ENCODE measurements at regions not wholly inside any gene's neighbourhood (a gene's known extent, or its start where the extent isn't known, plus 50 kb on each side); places are given as distances from the start of the nearest gene placed in this dataset.

DNA sequence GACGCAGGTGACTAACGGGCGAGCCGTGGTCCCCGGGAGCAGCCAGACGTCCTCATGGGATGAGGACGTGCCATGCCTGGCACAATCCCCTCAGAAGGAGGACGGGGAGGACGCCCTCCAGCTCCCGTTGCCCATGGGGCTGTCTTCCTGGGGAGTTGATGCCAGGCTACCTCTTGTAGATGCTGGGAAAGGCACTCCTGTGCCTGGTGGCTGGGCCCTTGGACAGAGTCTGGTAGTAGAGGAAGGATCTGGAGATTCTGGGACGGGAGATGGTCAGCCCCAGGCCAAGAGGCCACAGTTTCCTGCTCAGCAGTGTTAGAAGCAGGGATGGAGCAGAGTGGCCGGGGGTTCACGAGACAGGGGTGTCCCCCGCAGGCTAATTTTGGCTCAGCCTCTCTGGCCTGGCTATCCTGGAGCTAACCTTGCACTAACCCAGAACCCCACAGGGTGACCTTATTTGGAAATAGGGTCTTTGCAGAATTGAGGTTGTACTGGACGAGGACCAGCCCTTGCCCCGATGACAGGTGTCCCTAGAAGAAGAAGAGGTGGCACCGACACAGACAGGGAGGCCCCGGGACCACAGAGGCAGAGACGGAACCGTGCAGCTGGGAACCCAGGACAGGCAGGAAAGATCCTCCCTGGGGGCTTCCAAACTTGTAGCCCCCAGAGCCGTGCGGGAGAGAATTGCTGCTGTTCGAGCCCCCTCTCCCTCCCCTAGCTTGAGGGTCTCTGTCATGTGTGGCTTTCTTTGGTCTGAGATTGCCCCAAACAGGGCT is 50.1 kb upstream of the ADRA2C start:
- DNase-seq, result peak; percentile 13
- intact Hi-C loops (cut with DNase I), result no loop called here
- no peak for ATAC-seq (ENCODE audit: poor library complexity)

DNA sequence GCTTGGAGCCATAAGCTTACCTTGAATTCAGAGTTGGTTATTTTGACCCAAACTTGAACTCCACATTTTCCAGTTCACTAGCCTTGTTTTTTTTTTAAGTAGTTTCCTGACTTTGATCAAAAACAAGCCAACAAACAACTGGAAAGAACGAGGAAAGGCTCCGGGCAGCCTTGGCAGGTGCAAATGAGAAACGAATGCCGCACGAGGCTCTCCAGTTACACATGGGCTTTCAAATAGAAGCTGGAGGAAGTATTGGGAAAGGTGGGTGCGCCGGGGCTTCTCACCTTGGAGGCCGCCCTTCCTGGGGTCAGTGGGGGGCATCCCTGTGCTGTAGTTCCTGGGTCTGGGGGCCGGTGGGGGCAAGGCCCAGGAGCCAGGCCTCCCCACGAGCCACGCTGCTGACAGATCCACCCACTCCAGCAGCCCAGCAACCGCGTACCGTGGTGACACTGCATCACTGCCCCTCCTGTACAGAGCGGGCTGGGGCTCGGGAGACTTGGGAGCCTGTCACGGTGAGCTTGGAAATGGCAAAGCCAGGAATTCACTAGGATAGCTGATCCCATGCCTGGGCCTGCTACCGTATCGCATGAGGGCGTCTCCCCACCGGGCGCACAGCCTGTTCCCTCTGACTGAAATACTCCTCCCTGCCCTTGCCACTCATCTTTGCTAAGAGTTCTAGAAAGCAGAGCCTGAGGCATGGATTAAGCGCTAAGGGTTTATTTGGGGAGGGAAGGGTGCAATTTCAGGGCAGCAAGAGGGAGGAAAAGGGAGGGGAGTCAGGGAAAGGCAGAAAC is 50.9 kb upstream of the ADRA2C start:
- peak; percentile 11 for DNase-seq
- intact Hi-C loops (cut with DNase I), result no loop called here
- no peak for ATAC-seq (ENCODE audit: poor library complexity)

DNA sequence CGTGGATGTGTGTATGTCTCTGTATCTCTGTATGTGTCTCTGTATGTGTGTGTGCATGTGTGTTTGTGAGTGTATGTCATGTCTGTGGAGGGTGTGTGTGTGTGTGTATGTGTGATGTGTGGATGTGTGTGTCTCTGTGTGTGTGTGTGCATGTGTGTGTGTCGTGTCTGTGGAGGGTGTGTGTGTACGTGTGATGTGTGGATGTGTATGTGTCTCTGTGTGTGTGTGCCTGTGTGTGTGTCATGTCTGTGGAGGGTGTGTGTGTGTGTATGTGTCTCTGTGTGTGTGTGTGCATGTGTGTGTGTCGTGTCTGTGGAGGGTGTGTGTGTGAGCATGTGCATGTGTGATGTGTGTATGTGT is 51.6 kb upstream of the ADRA2C start:
- DNase-seq (peak; percentile 6), ATAC-seq (ENCODE audit: poor library complexity) (no peak)
- intact Hi-C loops (cut with DNase I), result no loop called here

DNA sequence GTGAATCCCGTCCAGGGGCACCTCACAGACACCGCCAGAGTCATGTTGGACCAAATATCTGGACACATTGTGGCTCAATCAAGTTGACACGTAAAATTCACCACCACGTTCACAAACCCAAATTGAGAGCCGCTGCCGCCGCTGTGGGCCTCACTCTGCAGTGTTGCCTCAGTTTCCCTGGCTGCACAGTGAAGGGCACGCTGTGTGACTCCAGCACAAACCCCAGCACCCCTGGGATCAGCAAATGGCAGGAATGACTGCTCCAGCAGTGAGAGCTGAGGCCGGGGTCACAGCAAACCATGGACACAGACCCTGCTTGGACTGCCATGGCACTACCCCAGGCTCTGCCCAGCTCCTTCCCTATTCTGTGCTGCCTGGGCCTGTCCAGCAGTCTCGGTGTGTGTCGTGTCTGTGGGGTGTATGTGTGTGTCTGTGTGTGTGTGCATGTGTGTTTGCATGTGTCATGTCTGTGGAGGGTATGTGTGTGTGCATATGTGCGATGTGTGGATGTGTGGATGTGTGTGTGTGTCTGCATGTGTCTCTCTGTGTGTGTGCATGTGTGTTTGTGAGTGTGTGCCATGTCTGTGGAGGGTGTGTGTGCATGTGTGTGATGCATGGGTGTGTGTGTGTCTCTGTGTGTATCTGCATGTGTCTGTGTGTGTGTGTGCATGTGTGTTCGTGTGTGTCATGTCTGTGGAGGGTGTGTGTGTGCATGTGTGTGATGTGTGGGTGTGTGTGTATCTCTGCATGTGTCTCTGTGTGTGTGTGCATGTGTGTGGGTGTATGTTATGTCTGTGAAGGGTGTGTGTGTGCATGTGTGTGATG is 52.2 kb upstream of the ADRA2C start:
- no peak for ATAC-seq (ENCODE audit: poor library complexity)
- intact Hi-C loops (cut with DNase I), result no loop called here
- peak; percentile 17 for DNase-seq

DNA sequence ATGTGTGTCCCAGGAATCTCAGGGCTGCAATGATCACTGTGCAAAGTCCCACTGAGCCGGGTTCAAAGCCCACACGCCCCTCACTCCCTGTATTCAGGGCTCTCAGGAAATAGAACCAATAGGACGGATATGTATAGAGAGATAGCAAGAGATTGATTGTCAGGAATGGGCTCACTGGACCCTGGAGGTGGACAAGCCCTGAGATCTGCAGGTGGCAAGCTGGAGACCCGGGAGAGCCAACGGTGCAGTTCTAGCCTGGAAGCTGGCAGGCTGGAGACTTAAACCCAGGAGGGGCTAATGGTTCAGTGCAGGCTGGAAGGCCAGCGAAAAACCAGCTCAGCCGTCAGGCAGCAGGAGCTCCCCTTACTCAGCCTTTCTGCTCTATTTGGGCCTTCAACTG is 52.8 kb upstream of the ADRA2C start:
- intact Hi-C loops (cut with DNase I), result no loop called here
- DNase-seq (no peak), ATAC-seq (ENCODE audit: poor library complexity) (no peak)

DNA sequence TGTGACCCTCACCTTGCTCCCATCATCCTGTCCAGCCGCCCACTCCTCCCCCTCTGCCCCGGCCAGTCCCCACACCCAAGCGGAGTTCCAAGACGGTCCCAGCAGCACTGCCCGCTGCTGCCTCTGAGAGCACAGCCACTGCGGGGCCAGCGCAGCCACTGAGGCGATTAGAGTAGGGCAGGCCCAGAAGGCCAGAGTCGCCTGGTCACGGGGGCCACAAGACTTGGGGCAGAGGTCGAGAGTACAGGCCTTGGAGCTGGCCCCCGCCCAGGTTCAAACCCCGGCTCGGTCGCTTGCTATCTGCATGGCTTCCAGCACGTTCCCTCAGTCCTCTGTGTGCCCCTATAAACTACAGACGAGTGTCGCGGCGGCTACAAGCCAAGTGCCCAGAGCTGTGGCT is 53.2 kb upstream of the ADRA2C start:
- intact Hi-C loops (cut with DNase I), result no loop called here
- ATAC-seq (ENCODE audit: poor library complexity), result no peak
- peak; percentile 12 for DNase-seq

DNA sequence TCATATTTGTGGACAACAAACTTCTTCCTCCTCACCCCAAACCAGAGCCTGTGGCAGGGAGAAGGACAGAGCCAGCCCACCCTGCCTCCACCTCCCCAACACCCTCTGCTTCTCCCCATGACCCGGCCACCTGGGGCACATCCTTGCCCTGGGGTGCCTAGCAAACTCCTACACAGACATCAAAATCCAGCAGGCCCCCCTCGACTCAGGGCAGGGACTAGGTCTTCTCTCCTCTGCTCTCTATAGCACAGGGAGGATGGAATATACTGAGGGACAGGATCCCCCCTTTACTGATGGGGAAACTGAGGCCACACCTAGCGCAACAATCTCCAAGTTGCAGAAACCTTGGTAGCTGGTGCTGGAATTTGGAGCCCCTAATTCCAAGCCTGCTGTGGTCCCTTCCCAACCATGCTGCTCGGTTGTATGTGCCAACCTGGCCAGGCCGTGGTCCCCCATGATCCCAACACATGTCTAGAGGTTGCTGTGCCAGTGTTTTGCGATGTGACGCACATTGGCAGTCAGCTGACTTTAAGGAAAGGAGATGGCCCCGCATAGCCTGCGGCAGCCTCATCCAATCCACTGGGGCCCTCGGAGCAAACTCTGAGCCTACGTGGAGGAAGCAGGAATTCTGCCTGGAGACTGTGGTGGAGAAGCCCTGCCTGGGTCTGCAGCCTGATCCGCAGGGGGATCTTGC is 53.9 kb upstream of the ADRA2C start:
- ATAC-seq (ENCODE audit: poor library complexity), result no peak
- intact Hi-C loops (cut with DNase I), result no loop called here
- DNase-seq, result peak; percentile 24

DNA sequence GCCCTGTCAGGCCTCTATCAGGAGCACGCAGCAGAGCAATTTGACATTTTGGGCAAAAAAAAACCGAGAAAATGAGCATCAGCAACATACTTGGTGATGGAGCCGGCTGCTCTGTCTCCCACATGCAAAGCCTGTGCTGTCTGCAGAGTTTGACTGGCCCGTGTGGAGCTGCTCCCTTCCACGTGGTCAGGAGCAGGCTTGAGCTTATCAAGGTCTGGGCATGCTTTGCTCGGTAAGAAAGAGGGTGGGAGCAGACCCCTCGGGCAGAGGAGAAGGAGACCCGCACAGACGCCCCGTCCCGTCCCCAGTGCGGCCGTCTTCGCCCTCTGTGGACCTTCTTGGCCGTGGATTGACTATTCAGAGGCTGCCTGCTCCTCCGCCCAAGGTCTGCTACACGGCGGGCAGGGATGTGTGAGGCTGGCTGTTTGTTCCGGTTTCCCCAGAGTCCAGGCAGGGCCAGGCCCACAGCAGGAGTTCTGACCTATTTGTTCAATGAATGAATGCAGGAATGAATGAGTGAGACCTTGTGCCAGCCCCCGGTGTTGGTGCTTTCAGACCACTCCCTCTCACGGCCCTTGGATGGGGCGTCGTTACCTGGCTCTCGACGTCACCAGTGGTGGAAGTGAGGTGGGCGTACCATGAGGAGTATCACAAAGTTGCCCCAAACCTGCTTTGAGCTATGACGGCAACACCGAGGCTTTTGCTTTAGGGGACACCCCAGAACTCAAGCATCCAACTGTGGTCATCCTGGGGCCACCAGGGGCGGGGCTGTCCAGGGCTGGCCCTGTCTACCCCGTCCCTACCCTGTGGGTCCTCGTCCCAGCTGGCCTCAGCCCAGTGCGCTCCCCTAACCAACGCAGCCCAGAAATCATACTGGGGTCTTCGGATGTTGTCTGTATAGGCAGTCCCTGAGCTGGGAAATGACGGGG is 54.7 kb upstream of the ADRA2C start:
- intact Hi-C loops (cut with DNase I), result no loop called here
- DNase-seq, result peak; percentile 18
- no peak for ATAC-seq (ENCODE audit: poor library complexity)

DNA sequence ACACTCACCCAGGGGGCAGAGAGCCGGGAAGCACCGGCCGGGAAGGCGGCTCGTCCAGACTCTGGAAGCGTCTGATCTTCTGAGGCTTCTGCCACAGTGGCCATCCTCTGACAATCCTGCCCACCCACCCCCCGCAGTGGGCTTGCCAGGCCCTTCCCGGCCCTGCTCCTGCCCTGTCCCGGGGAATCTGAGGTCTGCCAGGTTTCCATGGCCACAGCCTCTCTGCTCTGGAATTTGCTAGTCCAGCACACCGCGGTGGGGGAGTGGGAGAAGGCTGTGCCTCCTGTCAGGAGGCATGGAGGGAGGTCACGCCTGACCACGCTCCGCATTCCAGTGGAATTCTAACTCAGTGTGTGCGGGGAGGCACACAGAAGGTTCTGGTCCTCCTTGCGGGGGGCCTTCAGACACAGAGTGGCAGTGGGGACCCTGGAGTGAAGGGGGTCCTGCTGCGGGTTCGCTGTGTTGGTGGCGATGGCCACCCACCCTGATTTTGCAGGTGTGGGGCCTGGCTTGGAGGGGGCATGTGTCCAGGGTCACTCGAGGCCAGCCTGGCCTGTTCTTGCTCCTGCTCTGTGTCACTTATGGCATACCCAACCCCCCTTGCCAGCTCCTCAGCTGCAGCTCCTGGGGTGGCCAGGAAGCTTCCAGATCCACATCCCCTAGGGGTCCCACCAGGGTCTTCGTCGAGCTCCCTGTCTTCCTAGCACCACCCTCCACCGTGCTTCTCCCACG is 55.6 kb upstream of the ADRA2C start:
- intact Hi-C loops (cut with DNase I), result no loop called here
- ATAC-seq (ENCODE audit: poor library complexity) (no peak), DNase-seq (peak; percentile 32)

DNA sequence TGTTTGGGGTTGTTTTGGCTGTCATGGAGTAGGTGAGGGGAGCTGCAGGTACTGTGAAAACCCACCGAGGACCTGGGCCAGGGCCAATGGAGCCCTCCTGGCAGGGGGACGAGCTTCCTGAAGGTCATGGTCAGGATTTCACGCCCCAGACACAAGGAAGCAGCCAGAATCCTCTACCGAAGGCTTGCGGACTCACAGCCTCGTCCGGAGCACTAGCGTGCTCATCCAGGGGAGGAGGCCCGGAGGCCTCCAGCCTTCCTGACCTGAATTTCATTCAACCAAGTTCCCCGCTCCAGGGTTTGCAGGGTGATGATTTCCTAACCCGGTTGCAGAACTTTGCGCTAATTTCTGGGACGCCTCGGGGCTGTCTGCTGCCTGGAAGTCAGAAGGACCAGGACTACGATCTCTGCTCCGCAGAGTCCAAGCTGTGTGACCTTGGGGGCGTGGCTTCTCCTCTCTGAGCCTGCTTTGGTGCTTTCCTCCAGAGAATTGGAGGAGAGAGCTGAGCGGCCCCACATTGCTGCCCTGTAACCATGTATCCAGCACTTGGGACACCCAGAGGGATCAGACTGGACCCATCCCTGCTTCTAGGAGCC is 56.2 kb upstream of the ADRA2C start:
- DNase-seq (no peak), ATAC-seq (ENCODE audit: poor library complexity) (no peak)
- intact Hi-C loops (cut with DNase I), result no loop called here

DNA sequence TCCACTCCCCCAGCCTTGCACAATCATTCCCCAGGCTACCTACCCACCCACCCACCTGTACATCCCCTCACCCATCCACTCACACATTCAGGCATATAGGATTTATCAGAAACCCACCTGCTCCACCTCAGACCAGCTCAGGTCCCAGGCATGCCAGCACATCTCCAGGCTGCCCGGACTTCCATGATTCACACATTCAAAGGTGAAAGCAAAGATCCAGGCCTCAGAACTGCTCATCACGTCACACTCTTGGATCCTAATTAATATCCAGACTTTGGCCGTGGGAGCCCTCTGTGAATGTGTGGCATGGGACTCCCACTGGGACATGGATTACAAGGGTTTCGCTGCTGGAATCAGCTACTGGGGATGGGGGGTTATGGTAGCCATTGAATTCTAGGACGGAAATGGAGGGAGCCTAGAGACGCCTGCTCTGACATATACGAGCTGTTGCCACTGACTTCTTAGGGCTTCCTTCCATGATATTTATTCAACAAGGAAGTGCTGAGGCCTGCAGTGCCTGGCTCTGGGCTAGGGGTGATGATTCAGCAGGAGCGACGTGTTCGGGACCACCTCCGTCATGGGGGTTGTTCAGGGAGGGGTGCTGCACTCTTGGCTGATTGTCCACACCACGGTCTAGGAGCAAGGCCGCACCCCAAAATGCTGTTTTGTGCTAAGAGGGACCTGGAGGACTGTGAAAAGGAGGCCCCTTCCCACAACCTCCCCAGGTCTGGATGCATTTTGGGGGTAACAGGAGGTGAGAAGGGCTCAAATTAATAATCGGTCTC is 56.9 kb upstream of the ADRA2C start:
- ATAC-seq (ENCODE audit: poor library complexity) (no peak), DNase-seq (peak; percentile 12)
- intact Hi-C loops (cut with DNase I), result no loop called here

DNA sequence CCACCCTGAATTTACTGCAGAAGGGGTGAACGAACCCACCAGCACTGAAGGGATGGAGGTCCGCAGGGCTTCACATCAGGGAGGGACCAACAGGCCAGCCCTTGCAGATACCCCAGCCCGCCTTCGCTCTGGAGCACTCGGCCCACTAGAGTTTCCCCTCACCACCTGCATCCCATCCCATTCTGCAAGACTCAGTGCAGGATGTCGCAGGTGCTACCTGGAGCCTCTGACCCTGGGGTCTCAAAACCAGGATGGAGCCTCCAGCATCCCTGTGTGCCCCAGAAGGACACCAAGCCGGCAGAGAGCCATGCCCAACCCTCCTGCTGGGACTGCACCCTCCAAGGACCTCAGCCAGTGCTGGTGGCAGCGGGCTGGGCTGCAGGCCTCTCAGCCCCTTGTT is 57.6 kb upstream of the ADRA2C start:
- DNase-seq (peak; percentile 19), ATAC-seq (ENCODE audit: poor library complexity) (no peak)
- intact Hi-C loops (cut with DNase I), result no loop called here

DNA sequence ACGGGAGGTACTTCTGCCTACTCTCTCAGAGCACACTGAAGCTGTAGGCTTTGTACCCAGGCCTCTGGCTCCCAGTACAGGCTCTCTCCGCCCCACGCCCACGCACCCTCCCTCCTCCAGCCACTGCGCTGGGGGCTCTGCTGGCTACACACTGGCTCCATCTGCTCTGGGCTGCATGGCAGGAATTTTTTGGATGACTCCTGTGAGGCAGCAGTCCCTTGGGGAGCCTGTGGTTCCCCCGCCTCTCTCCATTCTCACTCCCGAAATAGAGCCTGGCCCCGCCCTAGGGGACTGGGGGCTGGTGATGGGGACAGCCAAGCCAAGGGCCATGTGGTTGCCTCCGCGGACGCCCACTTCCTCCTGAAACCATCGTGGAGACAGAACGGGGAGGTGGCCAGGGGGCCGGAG is 58.1 kb upstream of the ADRA2C start:
- DNase-seq (peak; percentile 40), ATAC-seq (ENCODE audit: poor library complexity) (peak; percentile 47)
- intact Hi-C loops (cut with DNase I), result no loop called here

DNA sequence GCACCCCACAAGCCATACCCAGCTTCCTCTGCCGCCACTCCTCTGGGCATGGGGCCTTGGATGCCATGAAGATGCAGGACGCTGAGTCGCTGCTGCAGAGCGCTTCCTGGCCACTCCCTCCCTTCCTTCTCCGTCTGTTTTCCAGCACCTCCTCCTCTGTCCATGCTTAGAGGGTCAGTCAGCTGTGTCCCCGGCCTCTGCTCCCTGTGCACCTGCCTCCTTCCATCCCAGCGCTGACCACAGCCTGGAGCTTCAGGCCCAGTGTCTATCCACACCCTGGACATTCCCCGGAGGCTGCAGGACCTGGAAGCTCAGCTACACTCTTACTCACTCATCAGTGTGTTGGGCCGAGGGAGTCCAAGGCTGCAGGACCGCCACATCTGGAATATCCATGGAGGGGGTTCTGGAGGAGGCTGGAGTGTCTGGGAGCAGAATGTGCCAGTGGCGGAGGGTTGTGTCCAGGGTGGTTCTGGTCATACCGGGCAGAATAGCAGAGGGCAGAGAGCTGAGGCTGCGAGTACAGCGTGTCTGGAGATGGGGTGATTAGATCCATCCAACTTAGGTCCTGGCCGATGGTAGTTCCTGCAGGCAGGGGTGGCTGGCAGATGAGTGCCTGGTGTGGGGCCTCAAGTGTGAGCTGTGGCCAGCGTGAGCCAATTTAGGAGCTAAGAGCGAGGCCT is 58.6 kb upstream of the ADRA2C start:
- intact Hi-C loops (cut with DNase I), result no loop called here
- ATAC-seq (ENCODE audit: poor library complexity), result no peak
- DNase-seq, result peak; percentile 27

DNA sequence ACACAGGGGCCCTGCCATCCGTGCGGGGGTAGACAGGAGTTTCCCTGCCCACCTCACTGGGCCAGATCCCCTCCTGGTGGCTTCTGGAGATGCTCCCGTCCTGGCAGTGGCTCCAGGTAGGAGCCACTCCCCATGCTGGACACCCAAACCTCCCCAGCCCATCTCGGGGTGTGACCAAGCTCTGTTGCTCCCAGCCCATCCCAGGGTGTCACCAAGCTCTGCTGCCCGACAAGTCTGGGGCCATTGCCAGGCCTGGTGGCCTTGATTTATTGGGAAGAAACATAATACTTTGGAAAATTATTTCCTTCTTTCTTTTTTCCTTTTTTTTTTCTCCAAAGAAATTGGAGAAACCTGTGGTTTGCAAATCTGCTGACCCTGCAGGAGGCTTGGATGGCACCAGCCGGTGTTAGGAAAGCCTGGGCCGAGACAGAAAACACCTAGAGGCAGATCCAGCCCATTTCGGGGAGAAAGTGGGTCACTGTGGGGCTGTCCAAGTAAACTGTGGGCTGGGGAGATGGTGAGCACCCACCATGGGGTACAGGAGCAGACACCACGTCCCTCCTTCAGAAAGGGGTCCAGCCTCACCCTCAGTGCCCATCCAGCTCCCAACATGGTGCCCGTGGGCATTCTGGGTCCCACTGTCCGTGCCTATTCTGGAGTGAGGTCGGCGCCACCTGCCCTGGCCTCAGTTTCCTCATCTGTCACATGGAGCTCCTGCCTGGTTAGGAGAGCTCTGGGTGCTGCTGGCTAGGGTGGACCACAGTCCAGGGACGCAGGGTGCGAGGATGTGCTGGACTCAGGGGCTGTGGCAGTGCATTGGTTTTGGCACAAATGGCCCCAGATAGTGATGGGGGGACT is 59.4 kb upstream of the ADRA2C start:
- ATAC-seq (ENCODE audit: poor library complexity) (no peak), DNase-seq (peak; percentile 32)
- intact Hi-C loops (cut with DNase I), result no loop called here

Measured in Right ventricle myocardium superior (tissue), 1 donor.